ENCODE measurements at regions not wholly inside any gene's neighbourhood (a gene's known extent, or its start where the extent isn't known, plus 50 kb on each side); places are given as distances from the start of the nearest gene placed in this dataset.

DNA sequence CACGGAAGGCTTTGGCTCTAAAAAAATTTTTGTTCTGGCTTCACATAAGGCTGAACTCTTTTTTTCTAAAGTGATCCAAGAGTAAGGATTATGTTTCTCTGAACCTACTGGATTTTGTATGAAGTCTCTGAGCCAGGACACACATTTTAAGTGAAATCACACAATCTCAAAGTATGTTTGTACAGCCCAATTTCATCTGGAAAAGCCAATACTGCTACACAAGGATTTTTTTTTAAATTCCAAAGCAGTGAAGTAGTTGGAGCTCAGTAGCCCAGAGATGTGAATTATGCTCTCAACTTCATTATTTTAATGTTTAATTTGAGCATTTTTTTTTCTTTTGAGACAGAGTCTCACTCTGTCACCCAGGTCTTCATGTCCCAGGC, 243.9 kb downstream of the FAM43A start:
- DNase-seq = no peak
- Histone ChIP-seq H3K9me3 (ENCODE audit: severe bottlenecking) (no peaks in the 10 kb centered on the region), H3K27me3 (ENCODE audit: insufficient read depth, low read depth, severe bottlenecking) (no peaks in the 10 kb centered on the region), H3K4me3 (ENCODE audit: low read depth, low read length) (no peak overlapping the region), H3K27ac (no peak overlapping the region), H3K36me3 (no peaks in the 10 kb centered on the region)
- TF ChIP-seq, protein P1, sequence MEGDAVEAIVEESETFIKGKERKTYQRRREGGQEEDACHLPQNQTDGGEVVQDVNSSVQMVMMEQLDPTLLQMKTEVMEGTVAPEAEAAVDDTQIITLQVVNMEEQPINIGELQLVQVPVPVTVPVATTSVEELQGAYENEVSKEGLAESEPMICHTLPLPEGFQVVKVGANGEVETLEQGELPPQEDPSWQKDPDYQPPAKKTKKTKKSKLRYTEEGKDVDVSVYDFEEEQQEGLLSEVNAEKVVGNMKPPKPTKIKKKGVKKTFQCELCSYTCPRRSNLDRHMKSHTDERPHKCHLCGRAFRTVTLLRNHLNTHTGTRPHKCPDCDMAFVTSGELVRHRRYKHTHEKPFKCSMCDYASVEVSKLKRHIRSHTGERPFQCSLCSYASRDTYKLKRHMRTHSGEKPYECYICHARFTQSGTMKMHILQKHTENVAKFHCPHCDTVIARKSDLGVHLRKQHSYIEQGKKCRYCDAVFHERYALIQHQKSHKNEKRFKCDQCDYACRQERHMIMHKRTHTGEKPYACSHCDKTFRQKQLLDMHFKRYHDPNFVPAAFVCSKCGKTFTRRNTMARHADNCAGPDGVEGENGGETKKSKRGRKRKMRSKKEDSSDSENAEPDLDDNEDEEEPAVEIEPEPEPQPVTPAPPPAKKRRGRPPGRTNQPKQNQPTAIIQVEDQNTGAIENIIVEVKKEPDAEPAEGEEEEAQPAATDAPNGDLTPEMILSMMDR (IDR thresholded peaks at IDR 0.05; ENCODE audit: low read depth, low read length) = no peak

DNA sequence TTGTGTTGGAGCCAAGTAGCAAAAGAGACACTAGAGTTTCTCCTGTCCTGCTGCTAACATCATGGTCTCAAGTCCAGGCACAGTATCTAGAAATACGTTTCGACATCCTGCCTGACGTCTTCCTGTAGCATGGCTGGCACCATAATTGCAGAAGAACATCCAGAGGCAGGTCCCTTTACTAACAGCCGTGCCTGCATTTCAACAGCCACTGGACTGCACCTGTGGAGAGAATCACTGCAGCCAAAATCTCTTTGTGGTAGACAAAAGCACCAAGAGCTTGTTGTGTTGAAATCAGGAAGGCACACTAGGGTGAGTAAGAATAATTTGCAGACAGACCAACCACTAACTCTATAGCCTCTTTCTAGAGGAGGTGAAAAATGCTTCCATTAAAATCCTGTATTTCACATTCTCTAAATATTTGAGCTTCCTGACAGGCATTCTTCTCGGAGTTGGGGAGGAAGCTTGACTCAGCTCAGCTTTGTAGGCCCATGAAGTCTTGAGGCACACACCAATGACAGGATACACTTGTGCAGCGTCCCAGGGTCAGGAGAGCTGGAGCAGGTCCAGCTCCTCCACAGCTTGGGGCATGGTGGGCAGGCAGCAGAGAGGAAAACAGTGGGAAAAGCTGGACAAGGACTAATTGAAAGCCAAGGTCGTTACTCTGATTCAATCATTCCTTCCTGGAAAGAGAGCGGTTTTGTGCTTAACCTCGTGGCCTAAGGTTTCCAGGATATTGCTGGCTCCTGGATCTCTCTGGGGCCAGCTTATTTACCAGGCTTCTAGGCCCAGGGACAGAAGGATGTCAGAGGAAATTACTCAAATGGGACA, 244.9 kb downstream of the FAM43A start:
- H3K4me3 ChIP-seq (ENCODE audit: low read depth, low read length) = no peak overlapping the region
- H3K36me3 ChIP-seq = no peaks in the 10 kb centered on the region
- no peaks in the 10 kb centered on the region for H3K9me3 ChIP-seq (ENCODE audit: severe bottlenecking)
- no peak for DNase-seq
- no peaks in the 10 kb centered on the region for H3K27me3 ChIP-seq (ENCODE audit: insufficient read depth, low read depth, severe bottlenecking)
- TF ChIP-seq, protein P1 (IDR thresholded peaks at IDR 0.05; ENCODE audit: low read depth, low read length) = no peak
- no peak overlapping the region for H3K27ac ChIP-seq

DNA sequence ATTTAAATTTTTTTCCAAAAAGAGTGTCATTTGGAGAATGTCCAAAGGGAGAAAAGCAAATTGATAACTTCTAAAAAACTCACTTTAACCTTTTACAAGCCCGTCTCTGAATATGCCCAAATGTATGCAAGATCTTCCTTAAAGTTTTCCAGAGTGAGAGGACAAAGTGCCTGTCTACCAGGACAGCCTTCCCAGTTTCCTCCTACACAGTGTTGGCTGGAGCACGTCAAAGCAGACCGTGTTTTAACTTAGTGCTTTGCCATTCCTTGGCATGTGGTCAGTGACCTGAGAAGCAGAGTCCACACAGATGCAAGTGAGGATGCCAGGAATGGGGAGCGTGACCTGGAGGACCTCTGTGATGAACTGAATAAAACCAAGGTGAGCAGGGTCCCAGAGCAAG, 245.7 kb downstream of the FAM43A start:
- no peaks in the 10 kb centered on the region for H3K9me3 ChIP-seq (ENCODE audit: severe bottlenecking)
- H3K27ac ChIP-seq = no peak overlapping the region
- H3K4me3 ChIP-seq (ENCODE audit: low read depth, low read length) = no peak overlapping the region
- TF ChIP-seq, protein P1 (IDR thresholded peaks at IDR 0.05; ENCODE audit: low read depth, low read length) = no peak
- no peaks in the 10 kb centered on the region for H3K36me3 ChIP-seq
- no peak for DNase-seq
- no peaks in the 10 kb centered on the region for H3K27me3 ChIP-seq (ENCODE audit: insufficient read depth, low read depth, severe bottlenecking)

DNA sequence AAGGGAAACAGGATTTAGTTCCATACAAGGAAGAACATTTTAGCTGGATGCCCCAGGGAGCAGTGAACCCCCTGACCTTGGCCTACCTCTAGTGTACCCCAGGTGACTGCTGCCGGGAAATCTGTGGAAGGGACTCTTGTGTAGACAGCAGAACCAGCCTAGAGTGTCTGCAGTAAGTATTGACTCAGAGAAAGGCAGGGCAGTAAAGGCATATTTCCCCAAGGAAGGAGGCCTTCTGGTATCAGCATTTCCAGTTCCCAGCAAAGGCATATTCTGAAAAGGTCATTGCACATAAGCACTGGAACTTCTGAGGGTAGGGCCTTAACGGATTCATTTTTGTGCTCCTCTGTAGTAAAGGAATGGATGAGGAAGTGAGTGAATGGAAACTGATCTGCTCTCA, 246.2 kb downstream of the FAM43A start:
- Histone ChIP-seq H3K27ac (no peak overlapping the region), H3K27me3 (ENCODE audit: insufficient read depth, low read depth, severe bottlenecking) (no peaks in the 10 kb centered on the region), H3K9me3 (ENCODE audit: severe bottlenecking) (no peaks in the 10 kb centered on the region), H3K4me3 (ENCODE audit: low read depth, low read length) (no peak overlapping the region), H3K36me3 (no peaks in the 10 kb centered on the region)
- TF ChIP-seq, protein P1 (IDR thresholded peaks at IDR 0.05; ENCODE audit: low read depth, low read length) = no peak
- no peak for DNase-seq

DNA sequence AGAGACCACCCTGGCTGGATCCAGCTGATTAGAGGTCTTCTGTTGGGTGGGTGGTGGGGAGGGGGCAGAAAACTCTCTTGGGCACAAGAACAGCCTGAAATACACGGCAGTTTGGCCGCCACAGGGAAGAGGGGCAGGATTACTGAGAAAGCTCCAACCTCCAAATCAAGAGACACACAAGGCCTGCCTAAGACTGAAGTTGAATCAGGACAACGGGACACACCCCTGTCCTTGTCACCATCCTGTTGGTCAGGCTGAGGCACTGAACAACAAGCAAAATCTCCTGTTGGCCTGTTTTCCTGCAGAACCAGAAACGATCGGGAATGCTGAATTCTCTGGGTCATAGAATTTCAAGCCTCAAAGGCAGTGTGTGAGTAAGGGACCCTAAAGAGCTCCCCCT, 247.8 kb downstream of the FAM43A start:
- H3K4me3 ChIP-seq (ENCODE audit: low read depth, low read length) = no peak overlapping the region
- H3K27ac ChIP-seq = no peak overlapping the region
- H3K27me3 ChIP-seq (ENCODE audit: insufficient read depth, low read depth, severe bottlenecking) = no peaks in the 10 kb centered on the region
- DNase-seq = no peak
- TF ChIP-seq, protein P1 (IDR thresholded peaks at IDR 0.05; ENCODE audit: low read depth, low read length) = no peak
- H3K36me3 ChIP-seq = no peaks in the 10 kb centered on the region
- no peaks in the 10 kb centered on the region for H3K9me3 ChIP-seq (ENCODE audit: severe bottlenecking)

DNA sequence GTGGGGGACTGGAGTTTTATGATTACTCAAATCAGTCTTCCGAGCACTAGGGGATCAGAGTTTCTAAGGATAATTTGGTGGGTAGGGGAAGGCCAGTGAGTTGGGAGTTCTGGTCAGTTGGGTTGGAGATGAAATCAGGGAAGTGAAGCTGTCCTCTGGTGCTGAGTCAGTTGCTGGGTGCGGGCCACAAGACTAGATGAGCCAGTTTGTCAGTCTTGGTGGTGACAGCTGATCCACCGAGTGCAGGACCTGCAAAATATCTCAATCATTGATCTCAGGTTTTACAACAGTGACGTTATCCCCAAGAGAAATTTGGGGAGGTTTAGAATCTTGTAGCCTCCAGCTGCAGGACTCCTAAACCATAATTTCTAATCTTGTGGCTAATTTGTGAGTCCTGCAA, 249.4 kb downstream of the FAM43A start:
- no peak for DNase-seq

More for the DNA sequence above, 249.4 kb downstream of the FAM43A start:
- TF ChIP-seq, protein P1 (IDR thresholded peaks at IDR 0.05; ENCODE audit: low read depth, low read length) = no peak
- Histone ChIP-seq H3K27ac (no peak overlapping the region), H3K36me3 (no peaks in the 10 kb centered on the region), H3K27me3 (ENCODE audit: insufficient read depth, low read depth, severe bottlenecking) (no peaks in the 10 kb centered on the region), H3K9me3 (ENCODE audit: severe bottlenecking) (no peaks in the 10 kb centered on the region), H3K4me3 (ENCODE audit: low read depth, low read length) (no peak overlapping the region)

All from WERI-Rb-1 (cell line).